Mesothelial cell of epicardium (in vitro differentiated cells): ENCODE measurements at regions not wholly inside any gene's neighbourhood (a gene's known extent, or its start where the extent isn't known, plus 50 kb on each side); places are given as distances from the start of the nearest gene placed in this dataset.
"Not testable (repeated sequence)": the region's sequence is repeated elsewhere in the genome, so short reads cannot be mapped to it uniquely, and the experiment has no call there.

ENCODE experiments used
- DNase-seq, 2 experiments: peaks; one replicate each; pipeline ENCODE4 v3.0.0; 2021; ENCODE audit warnings: low spot score in 2 of 2; ENCODE audit not compliant: unreplicated experiment in 2 of 2
- H3K27ac Mint-ChIP-seq: 2 replicates; pipeline ENCODE4 v1.8.0; 2021; ENCODE audit warnings: mixed read lengths
- H3K27me3 Mint-ChIP-seq: 2 replicates; pipeline ENCODE4 v1.8.0; 2021; ENCODE audit warnings: low read depth, mixed read lengths
- H3K36me3 Mint-ChIP-seq: 2 replicates; pipeline ENCODE4 v1.8.0; 2021; ENCODE audit warnings: mixed read lengths
- H3K4me1 Mint-ChIP-seq: 2 replicates; pipeline ENCODE4 v1.8.0; 2021; ENCODE audit warnings: mixed read lengths
- H3K4me3 Mint-ChIP-seq: 2 replicates; pipeline ENCODE4 v1.8.0; 2021; ENCODE audit warnings: mild to moderate bottlenecking, moderate library complexity, mixed read lengths
- H3K9me3 Mint-ChIP-seq: 2 replicates; pipeline ENCODE4 v1.8.0; 2021; ENCODE audit warnings: mixed read lengths
- CTCF ChIP-seq: fragments of 200-600 bp; sonication (generic); IDR thresholded peaks from one replicate; pipeline ENCODE4 v1.5.0; 2021; ENCODE audit warnings: antibody characterized with exemption; ENCODE audit not compliant: unreplicated experiment

DNA sequence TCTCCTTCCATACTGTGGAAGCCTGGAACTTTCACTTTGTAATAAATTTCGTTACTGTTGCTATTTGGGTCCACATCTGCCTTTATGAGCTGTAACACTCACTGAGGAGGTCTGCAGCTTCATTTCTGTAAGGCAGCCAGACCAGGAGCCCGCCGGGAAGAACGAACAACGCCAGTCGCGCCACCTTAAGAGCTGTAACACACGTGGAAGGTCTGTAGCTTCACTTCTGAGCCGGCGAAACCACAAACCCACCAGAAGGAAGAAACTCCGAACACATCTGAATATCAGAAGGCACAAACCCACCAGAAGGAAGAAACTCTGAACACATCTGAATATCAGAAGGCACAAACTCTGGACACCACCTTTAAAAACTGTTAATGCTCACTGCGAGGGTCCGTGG, 589.9 kb upstream of the SLC35B3 start:
- H3K36me3 Mint-ChIP-seq, result peaks cover 2% of the 10 kb centered on the region
- H3K27ac Mint-ChIP-seq, result no peak overlapping the region
- peaks cover 9% of the 10 kb centered on the region for H3K4me1 Mint-ChIP-seq
- TF ChIP-seq CTCF, result no peak
- peaks cover 18% of the 10 kb centered on the region for H3K9me3 Mint-ChIP-seq
- no peaks in the 10 kb centered on the region for H3K27me3 Mint-ChIP-seq
- H3K4me3 Mint-ChIP-seq, result no peak overlapping the region
- no peak for DNase-seq

- DNase-seq, H3K36me3 Mint-ChIP-seq, H3K27ac Mint-ChIP-seq: not testable (repeated sequence)
Measured at GRCh38 chr6:9024246-9024645, 588.9 kb upstream of the SLC35B3 start.

DNA sequence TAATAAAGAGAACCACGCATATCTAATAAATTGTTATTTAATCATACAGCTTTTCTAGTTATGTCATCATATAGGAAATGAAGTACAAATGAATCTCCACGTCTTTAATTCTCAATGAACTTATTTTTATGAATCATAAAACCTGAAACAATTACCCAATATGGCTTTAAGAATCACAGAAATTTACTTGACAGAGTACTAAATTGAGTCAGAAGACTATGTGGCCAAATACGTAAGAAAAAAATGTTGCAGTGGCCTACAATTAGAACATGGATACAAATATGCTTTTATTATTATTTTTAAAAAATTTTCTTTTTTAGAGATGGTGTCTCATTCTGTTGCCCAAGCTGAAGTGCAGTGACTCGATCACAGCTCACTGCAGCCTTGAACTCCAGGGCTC, 584.7 kb upstream of the SLC35B3 start:
- H3K4me1 Mint-ChIP-seq, result no peaks in the 10 kb centered on the region
- H3K9me3 Mint-ChIP-seq, result peaks cover 8% of the 10 kb centered on the region
- H3K4me3 Mint-ChIP-seq, result no peak overlapping the region
- no peaks in the 10 kb centered on the region for H3K36me3 Mint-ChIP-seq
- TF ChIP-seq CTCF, result no peak
- DNase-seq, result no peak
- H3K27me3 Mint-ChIP-seq, result no peaks in the 10 kb centered on the region
- H3K27ac Mint-ChIP-seq, result no peak overlapping the region

More at GRCh38 chr6:9024246-9024645, 588.9 kb upstream of the SLC35B3 start:
- H3K4me3 Mint-ChIP-seq, H3K27me3 Mint-ChIP-seq, H3K9me3 Mint-ChIP-seq, H3K4me1 Mint-ChIP-seq: not testable (repeated sequence)

GRCh38 chr6:9009931-9010330, 574.6 kb upstream of the SLC35B3 start:
- no peak for DNase-seq
- Mint-ChIP-seq H3K36me3 (no peaks in the 10 kb centered on the region), H3K27ac (no peak overlapping the region), H3K9me3 (peaks cover 14% of the 10 kb centered on the region), H3K4me3 (no peak overlapping the region), H3K4me1 (peaks cover 3% of the 10 kb centered on the region), H3K27me3 (no peaks in the 10 kb centered on the region)
- TF ChIP-seq CTCF, result no peak

- TF ChIP-seq CTCF, result no peak
- DNase-seq, result no peak
- no peaks in the 10 kb centered on the region for H3K27me3 Mint-ChIP-seq
- H3K9me3 Mint-ChIP-seq, result peaks cover 10% of the 10 kb centered on the region
- peaks cover 12% of the 10 kb centered on the region for H3K4me1 Mint-ChIP-seq
- no peak overlapping the region for H3K27ac Mint-ChIP-seq
- H3K4me3 Mint-ChIP-seq, result no peak overlapping the region
- H3K36me3 Mint-ChIP-seq, result no peaks in the 10 kb centered on the region
Measured at GRCh38 chr6:9007027-9007426, 571.7 kb upstream of the SLC35B3 start.

DNA sequence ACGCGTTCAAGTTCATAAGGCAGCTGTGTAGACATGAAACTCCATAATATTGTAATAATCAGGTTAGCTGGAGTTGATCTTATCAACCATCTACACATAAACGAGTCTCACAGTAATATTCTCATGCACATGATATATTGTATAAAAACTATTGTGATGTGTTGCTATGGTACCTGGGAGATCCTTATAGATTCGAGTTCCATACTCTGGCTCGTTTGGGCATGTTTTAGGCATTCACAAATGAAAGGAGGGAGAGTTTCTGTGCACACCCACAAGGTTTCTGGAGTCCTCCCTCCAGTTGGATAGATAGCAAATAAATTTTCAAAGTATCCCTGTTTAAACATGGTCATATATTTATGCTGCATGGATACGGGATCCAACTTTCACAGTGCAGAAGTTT, 567.5 kb upstream of the SLC35B3 start:
- Mint-ChIP-seq H3K4me1 (peaks cover 12% of the 10 kb centered on the region), H3K36me3 (peaks cover 7% of the 10 kb centered on the region), H3K9me3 (peaks cover 14% of the 10 kb centered on the region), H3K27ac (peak overlapping the region; percentile 95), H3K4me3 (no peak overlapping the region), H3K27me3 (no peaks in the 10 kb centered on the region)
- no peak for DNase-seq
- TF ChIP-seq CTCF, result no peak
